GM23248 (cell line): ENCODE measurements at regions not wholly inside any gene's neighbourhood (a gene's known extent, or its start where the extent isn't known, plus 50 kb on each side); places are given as distances from the start of the nearest gene placed in this dataset.

ENCODE experiments used
- EZH2 ChIP-seq: fragments of 200-600 bp; sonication (generic); IDR thresholded peaks from 2 replicates; pipeline ENCODE4 v1.6.1; 2018; ENCODE audit warnings: antibody characterized with exemption, mild to moderate bottlenecking; ENCODE audit not compliant: insufficient read depth, poor library complexity, severe bottlenecking
- EZH2phosphoT487 ChIP-seq: fragments of 200-600 bp; sonication (generic); IDR thresholded peaks from 2 replicates; pipeline ENCODE4 v1.6.1; 2018; ENCODE audit warnings: antibody characterized with exemption, moderate library complexity, mild to moderate bottlenecking, low read depth; ENCODE audit not compliant: insufficient read depth

DNA sequence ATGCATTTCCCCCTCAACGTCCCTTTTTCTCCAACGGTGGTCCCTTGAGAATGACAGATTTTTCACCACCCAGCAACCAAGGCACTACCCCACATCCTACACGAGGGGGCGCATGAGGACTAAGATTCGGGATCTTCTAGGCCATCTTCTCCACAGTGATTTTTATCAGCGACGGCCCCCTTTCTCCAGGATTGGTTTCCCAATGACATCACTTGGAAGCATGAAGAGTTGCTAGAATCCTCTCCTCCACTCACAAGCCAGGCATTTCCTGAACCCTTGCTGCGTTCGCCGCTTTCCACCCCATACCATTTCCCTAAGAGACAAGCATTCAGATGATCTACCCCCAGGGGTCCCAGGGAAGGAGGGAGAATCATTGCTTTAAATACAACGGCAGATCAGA is 252.0 kb downstream of the HIVEP2 start:
- TF ChIP-seq EZH2, result no peak
- no peak for TF ChIP-seq EZH2phosphoT487
